Small intestine (tissue), 7 donors: ENCODE measurements at regions not wholly inside any gene's neighbourhood (a gene's known extent, or its start where the extent isn't known, plus 50 kb on each side); places are given as distances from the start of the nearest gene placed in this dataset.

ENCODE experiments used
- DNase-seq, 2 donors: peaks; one replicate each; pipeline versions ENCODE4 v3.0.0 to v3.0.0-alpha.2; 2013
- FAIRE-seq: peaks from 2 replicates; lab custom pipeline; 2012; peaks lifted over from hg19 to GRCh38; lab: Jason Lieb, UNC
- H3K27ac ChIP-seq, 3 donors: one replicate each; pipeline ENCODE4 v1.5.1; 2013; ENCODE audit warnings: low read length in 2 of 3, mild to moderate bottlenecking in 2 of 3, control low read depth in 1 of 3, inconsistent platforms in 1 of 3, low read depth in 1 of 3, moderate library complexity in 1 of 3
- H3K27me3 ChIP-seq, 3 donors: one replicate each; pipeline ENCODE4 v1.6.1; 2013; ENCODE audit warnings: low read length in 3 of 3, inconsistent platforms in 1 of 3; ENCODE audit not compliant: control insufficient read depth in 3 of 3, insufficient read depth in 3 of 3
- H3K36me3 ChIP-seq, 3 donors: one replicate each; pipeline ENCODE4 v1.6.1; 2013; ENCODE audit warnings: low read length in 3 of 3, inconsistent platforms in 1 of 3, low read depth in 1 of 3, mild to moderate bottlenecking in 1 of 3, moderate library complexity in 1 of 3; ENCODE audit not compliant: control insufficient read depth in 3 of 3, insufficient read depth in 2 of 3
- H3K4me1 ChIP-seq, 3 donors: one replicate each; pipeline ENCODE4 v1.6.1; 2013; ENCODE audit warnings: low read length in 2 of 3, inconsistent platforms in 1 of 3, low read depth in 1 of 3, mild to moderate bottlenecking in 1 of 3, moderate library complexity in 1 of 3; ENCODE audit not compliant: control insufficient read depth in 3 of 3, insufficient read depth in 2 of 3
- H3K4me3 ChIP-seq, 3 donors: one replicate each; pipeline ENCODE4 v1.5.1; 2013; ENCODE audit warnings: low read length in 3 of 3, control low read depth in 1 of 3, inconsistent platforms in 1 of 3, low read depth in 1 of 3, mild to moderate bottlenecking in 1 of 3, moderate library complexity in 1 of 3
- H3K9me3 ChIP-seq, 2 donors: one replicate each; pipeline ENCODE4 v1.6.1; 2013; ENCODE audit warnings: low read depth in 1 of 2, low read length in 1 of 2; ENCODE audit not compliant: control insufficient read depth in 2 of 2, insufficient read depth in 1 of 2
- WGBS, 3 donors: extraction: QIAGEN DNeasy Blood & Tissue Kit; methylation state at CpG; one replicate each; pipeline ENCODE4 v1.1.7; 2013; 5-methylcytosine and 5-hydroxymethylcytosine counted together
- donor health status: healthy with polysubstance abuse.
- donor health status: control.
- donor health status: control.
- donor health status: Bipolar disorder and iron deficiency.
- donor health status: healthy.

DNA sequence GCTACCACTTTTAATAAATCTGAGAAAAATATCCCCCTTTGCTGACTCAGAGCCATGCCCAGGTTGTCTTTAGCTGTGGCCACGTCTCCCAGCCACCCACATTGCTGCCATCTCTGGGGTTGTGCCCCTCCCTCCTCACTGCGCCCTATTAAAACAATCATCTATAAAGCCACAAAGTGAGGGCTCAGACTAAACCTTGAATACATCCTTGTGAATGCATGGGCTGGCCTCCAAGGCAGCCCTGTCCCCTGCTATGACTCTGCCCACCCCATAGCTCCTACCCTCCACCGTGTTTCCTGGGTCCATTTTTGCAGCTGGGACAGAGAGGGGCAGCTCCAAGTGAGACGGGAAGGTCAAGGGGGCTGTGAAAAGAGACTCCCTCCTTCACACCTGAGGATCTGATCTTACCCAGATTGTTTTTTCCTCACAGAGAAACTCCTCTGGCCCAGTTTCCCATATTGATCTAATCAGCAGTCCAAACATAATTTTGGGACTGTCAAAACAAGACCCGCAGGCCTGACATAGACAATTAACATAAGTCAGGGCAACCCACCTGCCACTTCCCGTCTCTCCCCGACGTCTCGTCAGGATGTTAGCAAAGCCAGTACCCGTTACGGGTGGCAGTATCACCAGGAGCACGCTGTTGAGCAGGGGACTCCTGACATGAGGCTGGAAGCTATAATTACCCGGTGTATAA, 199.0 kb downstream of the KATNAL1 start:
- WGBS, 3 donors, result 24 to 56% (median 40%) methylated on average over 13 of the region's 13 CpGs
- H3K4me1 ChIP-seq, result peaks cover 0 to 24% (median 2%) of the 10 kb centered on the region in 3 donors
- FAIRE-seq, result no peak
- H3K36me3 ChIP-seq, result no peaks in the 10 kb centered on the region
- no peak for DNase-seq
- no peaks in the 10 kb centered on the region for H3K9me3 ChIP-seq
- peak overlapping the region; percentile 43 to 84 (median 77) for H3K27ac ChIP-seq
- H3K4me3 ChIP-seq, result no peak overlapping the region
- no peaks in the 10 kb centered on the region for H3K27me3 ChIP-seq

DNA sequence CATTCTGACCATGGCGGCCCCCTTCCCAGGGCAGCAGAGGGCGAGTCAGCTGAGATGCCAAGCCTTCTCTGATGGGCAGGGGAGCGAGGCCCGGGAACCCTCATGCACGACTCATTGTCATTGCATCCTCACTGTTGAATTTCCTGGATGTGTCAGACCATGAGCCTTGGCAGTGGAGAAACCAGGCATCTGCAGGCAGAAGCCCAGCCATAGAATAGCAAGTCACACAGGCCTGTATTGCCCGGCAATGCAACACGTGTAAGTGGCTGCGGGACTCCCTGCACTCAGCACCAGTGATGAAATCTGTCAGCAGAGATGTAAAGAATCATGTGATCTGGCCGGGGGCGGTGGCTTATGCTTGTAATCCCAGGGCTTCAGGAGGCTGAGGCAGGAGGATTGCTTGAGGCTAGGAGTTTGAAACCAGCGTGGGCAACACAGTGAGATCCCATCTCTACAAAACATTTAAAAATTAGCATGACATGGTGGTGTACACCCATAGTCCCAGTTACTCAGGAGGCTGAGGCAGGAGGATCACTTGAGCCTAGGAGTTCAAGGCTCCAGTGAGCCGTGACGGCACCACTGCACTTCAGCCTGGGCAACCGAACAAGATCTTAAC, 199.7 kb downstream of the KATNAL1 start:
- 86 to 91% (median 89%) methylated on average over 14 of the region's 14 CpGs for WGBS, 3 donors
- Histone ChIP-seq H3K4me3 (no peak overlapping the region), H3K27ac (no peak overlapping the region), H3K9me3 (no peaks in the 10 kb centered on the region), H3K27me3 (no peaks in the 10 kb centered on the region), H3K36me3 (no peaks in the 10 kb centered on the region), H3K4me1 (peaks cover 0 to 21% (median 2%) of the 10 kb centered on the region in 3 donors)
- FAIRE-seq (no peak), DNase-seq (no peak)

DNA sequence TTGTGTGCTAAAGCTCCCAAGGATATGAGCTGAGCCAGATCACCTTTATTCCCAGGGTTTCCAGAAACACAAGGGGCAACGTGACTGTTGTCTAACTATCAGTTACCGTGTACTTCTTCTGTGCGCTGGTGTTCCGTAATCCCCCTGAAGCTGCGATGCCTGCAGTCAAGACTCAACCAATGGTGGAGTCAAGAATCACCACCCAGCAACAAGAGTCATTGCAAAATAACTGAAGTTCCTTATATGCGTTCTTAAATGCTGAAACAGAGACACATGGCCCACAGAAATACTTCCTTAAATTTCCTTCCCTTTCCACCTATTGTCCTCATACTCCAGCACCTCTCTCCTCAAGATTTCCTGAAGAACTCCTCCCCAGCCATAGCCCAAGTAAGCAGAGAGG, 200.2 kb downstream of the KATNAL1 start:
- Histone ChIP-seq H3K36me3 (no peaks in the 10 kb centered on the region), H3K4me3 (no peak overlapping the region), H3K4me1 (peaks cover 0 to 19% (median 2%) of the 10 kb centered on the region in 3 donors), H3K9me3 (no peaks in the 10 kb centered on the region), H3K27ac (no peak overlapping the region), H3K27me3 (no peaks in the 10 kb centered on the region)
- WGBS, 3 donors, result 91 to 99% (median 95%) methylated on average over 6 of the region's 6 CpGs
- FAIRE-seq, result no peak
- DNase-seq, result no peak

DNA sequence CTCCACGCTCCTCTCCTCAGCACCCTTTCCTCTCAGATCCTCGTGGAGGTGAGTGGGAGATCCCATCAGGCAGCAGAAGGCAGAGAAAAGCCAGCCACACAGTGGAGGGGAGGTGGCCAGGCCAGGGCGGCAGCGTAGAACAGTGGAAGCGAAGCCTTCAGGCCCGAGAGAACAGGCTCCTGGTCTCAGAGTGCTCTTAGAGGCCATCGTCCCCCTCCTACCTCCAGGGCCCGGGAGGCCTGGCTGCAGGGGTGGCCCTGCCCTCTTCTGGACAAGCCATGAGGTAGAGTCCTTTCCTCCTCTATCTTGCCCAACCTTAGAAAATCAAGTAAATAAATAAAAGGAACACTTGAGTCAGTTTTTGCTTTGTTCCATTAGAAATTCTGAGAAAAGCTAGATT, 202.0 kb downstream of the KATNAL1 start:
- no peak for DNase-seq
- Histone ChIP-seq H3K9me3 (no peaks in the 10 kb centered on the region), H3K4me3 (no peak overlapping the region), H3K36me3 (no peaks in the 10 kb centered on the region), H3K27ac (no peak overlapping the region), H3K27me3 (no peaks in the 10 kb centered on the region), H3K4me1 (peaks cover 0 to 19% (median 2%) of the 10 kb centered on the region in 3 donors)
- FAIRE-seq, result no peak
- 71 to 88% (median 82%) methylated on average over 8 of the region's 8 CpGs for WGBS, 3 donors

DNA sequence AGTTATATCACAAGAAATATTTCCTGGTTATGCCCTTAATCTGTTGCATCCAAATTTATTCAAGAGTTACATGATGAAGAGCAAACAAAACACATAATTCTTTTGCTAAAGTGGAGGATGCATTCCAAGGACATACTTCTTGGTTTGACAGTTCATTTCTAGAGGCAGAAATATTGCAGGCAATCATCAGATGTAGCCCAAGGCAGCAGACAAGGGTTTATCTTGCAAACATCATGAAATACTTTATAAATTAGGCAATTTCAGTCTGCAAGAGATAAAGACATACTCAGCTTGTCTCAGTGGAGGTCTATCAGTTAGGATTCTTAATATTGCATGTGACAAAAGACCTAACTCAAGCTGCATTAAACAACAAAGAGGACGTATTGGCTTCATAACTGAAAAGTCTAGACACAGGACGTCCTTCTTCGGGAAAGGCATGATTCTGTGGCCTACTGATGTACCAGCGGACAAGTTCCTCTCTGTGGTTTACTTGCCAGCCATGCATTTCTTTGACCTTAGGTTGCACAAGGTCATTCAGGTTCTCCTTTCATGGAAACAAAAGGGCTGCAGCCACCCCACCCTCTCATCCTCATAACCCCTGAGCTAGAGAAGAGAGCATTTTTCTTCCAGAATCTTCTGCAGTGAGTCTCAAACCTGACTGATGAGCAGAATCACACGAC, 204.1 kb downstream of the KATNAL1 start:
- no peak overlapping the region for H3K4me3 ChIP-seq
- 76 to 91% (median 80%) methylated on average over 5 of the region's 5 CpGs for WGBS, 3 donors
- no peak for FAIRE-seq

DNA sequence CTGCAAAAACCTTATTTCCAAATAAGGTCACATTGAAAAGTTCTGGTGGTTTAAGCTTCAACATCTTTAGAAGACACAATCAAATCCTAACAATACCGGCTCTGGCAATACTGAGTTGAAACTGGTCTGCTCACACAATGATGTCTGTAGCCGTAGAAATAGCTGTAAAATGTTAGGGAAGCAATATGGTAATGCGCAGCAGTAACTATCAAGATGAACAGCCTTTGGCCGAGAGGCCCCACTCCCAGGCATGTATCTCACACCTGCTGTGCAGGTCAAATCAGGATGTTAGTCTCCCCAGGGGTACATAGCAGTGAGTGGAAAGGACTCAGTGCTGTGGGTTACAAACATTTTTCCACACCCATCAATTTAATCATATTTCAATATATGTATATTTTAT, 207.1 kb downstream of the KATNAL1 start:
- Histone ChIP-seq H3K4me1 (peaks cover 0 to 4% (median 0%) of the 10 kb centered on the region in 3 donors), H3K36me3 (no peaks in the 10 kb centered on the region), H3K4me3 (no peak overlapping the region), H3K9me3 (no peaks in the 10 kb centered on the region), H3K27ac (no peak overlapping the region), H3K27me3 (no peaks in the 10 kb centered on the region)
- FAIRE-seq (no peak), DNase-seq (peak in 1 of 2 donors; percentile 56)
- WGBS, 3 donors, result 41 to 68% (median 62%) methylated on average over 4 of the region's 4 CpGs

More for the DNA sequence above, 204.1 kb downstream of the KATNAL1 start:
- peaks cover 0 to 9% (median 0%) of the 10 kb centered on the region in 3 donors for H3K4me1 ChIP-seq
- no peaks in the 10 kb centered on the region for H3K36me3 ChIP-seq
- no peak overlapping the region for H3K27ac ChIP-seq
- no peaks in the 10 kb centered on the region for H3K9me3 ChIP-seq
- no peaks in the 10 kb centered on the region for H3K27me3 ChIP-seq
- DNase-seq, result no peak

DNA sequence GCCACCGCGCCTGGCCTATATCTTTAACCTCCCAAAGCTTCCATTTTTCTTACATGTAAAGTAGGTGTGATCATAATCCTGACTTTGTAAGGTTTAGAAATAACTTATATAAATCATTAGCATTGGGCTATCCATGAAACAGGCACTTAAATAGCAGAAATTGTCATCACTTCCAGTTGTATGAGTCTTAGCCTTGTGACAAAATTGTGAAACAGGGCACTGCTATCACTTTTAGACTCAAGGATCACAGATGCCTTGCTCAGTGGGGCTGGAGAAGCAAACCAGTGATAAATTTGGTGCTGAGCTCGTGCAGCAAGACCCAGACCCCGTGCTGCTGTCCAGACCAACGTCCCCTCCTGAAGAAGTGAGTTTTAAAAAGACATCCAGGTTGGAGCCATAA, 209.7 kb downstream of the KATNAL1 start:
- Histone ChIP-seq H3K27ac (no peak overlapping the region), H3K9me3 (no peaks in the 10 kb centered on the region), H3K27me3 (no peaks in the 10 kb centered on the region), H3K4me3 (no peak overlapping the region), H3K4me1 (peaks cover 0 to 4% (median 0%) of the 10 kb centered on the region in 3 donors), H3K36me3 (no peaks in the 10 kb centered on the region)
- WGBS, 3 donors, result 80 to 87% (median 83%) methylated on average over 5 of the region's 5 CpGs
- no peak for DNase-seq
- FAIRE-seq, result no peak

DNA sequence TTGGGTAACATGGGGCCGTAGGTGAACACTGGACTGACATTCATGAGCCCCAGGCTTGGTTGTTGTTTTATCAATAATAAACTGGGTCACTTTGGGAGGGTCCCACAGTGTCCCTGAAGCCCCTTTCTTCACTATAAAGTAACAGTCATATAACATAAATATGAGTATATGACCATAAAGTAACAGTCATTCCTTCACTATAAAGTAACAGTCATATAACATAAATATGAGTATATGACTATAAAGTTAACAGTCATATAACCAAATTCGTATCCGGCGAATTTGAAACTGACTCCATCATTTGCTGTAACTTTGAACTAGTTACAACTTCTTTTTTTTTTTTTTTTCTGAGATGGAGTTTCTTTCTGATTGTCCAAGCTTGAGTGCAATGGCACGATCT, 210.3 kb downstream of the KATNAL1 start:
- Histone ChIP-seq H3K27ac (no peak overlapping the region), H3K9me3 (no peaks in the 10 kb centered on the region), H3K36me3 (no peaks in the 10 kb centered on the region), H3K4me3 (no peak overlapping the region), H3K27me3 (no peaks in the 10 kb centered on the region), H3K4me1 (peaks cover 0 to 4% (median 0%) of the 10 kb centered on the region in 3 donors)
- WGBS, 3 donors, result 87 to 92% (median 89%) methylated on average over 5 of the region's 5 CpGs
- FAIRE-seq (no peak), DNase-seq (no peak)
